IMR-90 (cell line): ENCODE measurements at regions not wholly inside any gene's neighbourhood (a gene's known extent, or its start where the extent isn't known, plus 50 kb on each side); places are given as distances from the start of the nearest gene placed in this dataset.
A peak's percentile ranks its signal among the peaks of the same experiment; 100 is the strongest.

Source experiments
- ATAC-seq: fragments of 200-7000 bp; cut with Tn5 transposase; 2 replicates; pipeline ENCODE4 v1.9.1; 2020; ENCODE audit warnings: low read depth, mild to moderate bottlenecking, moderate library complexity
- BruUV-seq: library from RNA; stranded (reverse); fragments of 400-500 nt; replicated peaks from 2 replicates; lab custom pipeline; 2021; lab: Mats Ljungman, UMichigan
- CTCF ChIA-PET: fragments of 300-600 bp; formaldehyde crosslinking; extraction: SDS; loops from one replicate; lab custom pipeline; 2021; ENCODE audit warnings: antibody characterized with exemption; lab: Yijun Ruan, JAX
- POLR2A ChIA-PET: fragments of 300-600 bp; sonication (Branson Sonifier 250); formaldehyde crosslinking; loops from one replicate; lab custom pipeline; 2022; ENCODE audit warnings: antibody characterized with exemption; ENCODE audit not compliant: unreplicated experiment; lab: Charles Lee
- DNase-seq: peaks from one replicate; pipeline ENCODE4 v3.0.0; 2013
- H2AFZ ChIP-seq: replicated peaks from 2 replicates; pipeline ENCODE3; 2013; ENCODE audit warnings: low read length, mild to moderate bottlenecking; ENCODE audit not compliant: poor library complexity
- H2AK5ac ChIP-seq: 2 replicates; pipeline ENCODE4 v1.6.1; 2013; ENCODE audit warnings: low read depth, low read length, inconsistent platforms
- H2AK9ac ChIP-seq: replicated peaks from 2 replicates; pipeline ENCODE3; 2013; ENCODE audit warnings: mild to moderate bottlenecking, low read depth, low read length, moderate library complexity; ENCODE audit not compliant: poor library complexity
- H2BK120ac ChIP-seq: 2 replicates; pipeline ENCODE4 v1.6.1; 2013; ENCODE audit warnings: low read depth, low read length, inconsistent platforms
- H2BK15ac ChIP-seq: 3 replicates; pipeline ENCODE4 v1.6.1; 2013; ENCODE audit warnings: low read depth, low read length, inconsistent platforms
- H2BK20ac ChIP-seq: 2 replicates; pipeline ENCODE4 v1.6.1; 2013; ENCODE audit warnings: low read depth, mild to moderate bottlenecking, inconsistent platforms, low read length, moderate library complexity
- H2BK5ac ChIP-seq: 2 replicates; pipeline ENCODE4 v1.6.1; 2013; ENCODE audit warnings: mild to moderate bottlenecking, low read depth, low read length, inconsistent platforms; ENCODE audit not compliant: poor library complexity, severe bottlenecking
- H3K14ac ChIP-seq: replicated peaks from 2 replicates; pipeline ENCODE4 v1.6.1; 2013; ENCODE audit warnings: low read depth, low read length, inconsistent platforms
- H3K18ac ChIP-seq: 2 replicates; pipeline ENCODE4 v1.6.1; 2013; ENCODE audit warnings: low read depth, low read length, control low read depth
- H3K23ac ChIP-seq: 2 replicates; pipeline ENCODE4 v1.6.1; 2013; ENCODE audit warnings: low read depth, low read length, inconsistent platforms
- H3K27ac ChIP-seq: 2 replicates; pipeline ENCODE4 v1.5.1; 2013; ENCODE audit warnings: mild to moderate bottlenecking, control low read depth, low read length; ENCODE audit not compliant: insufficient read depth
- H3K27me3 ChIP-seq: 2 replicates; pipeline ENCODE4 v1.6.1; 2013; ENCODE audit warnings: low read length; ENCODE audit not compliant: control insufficient read depth, insufficient read depth
- H3K36me3 ChIP-seq: 2 replicates; pipeline ENCODE4 v1.6.1; 2013; ENCODE audit warnings: low read length, mixed read lengths; ENCODE audit not compliant: control insufficient read depth, insufficient read depth
- H3K4ac ChIP-seq: 2 replicates; pipeline ENCODE4 v1.6.1; 2013; ENCODE audit warnings: low read depth, low read length, inconsistent platforms
- H3K4me1 ChIP-seq: 2 replicates; pipeline ENCODE4 v1.6.1; 2013; ENCODE audit warnings: low read length, mixed read lengths; ENCODE audit not compliant: control insufficient read depth, insufficient read depth
- H3K4me2 ChIP-seq: 2 replicates; pipeline ENCODE4 v1.6.1; 2013; ENCODE audit warnings: low read depth, mild to moderate bottlenecking, control low read depth, low read length, moderate library complexity
- H3K4me3 ChIP-seq: 2 replicates; pipeline ENCODE4 v1.5.1; 2013; ENCODE audit warnings: low read depth, mild to moderate bottlenecking, control low read depth, low read length, moderate library complexity; ENCODE audit not compliant: insufficient read depth
- H3K56ac ChIP-seq: 2 replicates; pipeline ENCODE4 v1.6.1; 2013; ENCODE audit warnings: low read length, inconsistent platforms; ENCODE audit not compliant: insufficient read depth; ENCODE audit errors: extremely low read depth
- H3K79me1 ChIP-seq, 2 experiments: 2 replicates each; pipeline ENCODE4 v1.6.1; 2013; ENCODE audit warnings: low read length in 2 of 2, inconsistent platforms in 1 of 2, low read depth in 1 of 2
- H3K9ac ChIP-seq: 2 replicates; pipeline ENCODE4 v1.6.1; 2013; ENCODE audit warnings: low read depth, low read length, control low read depth
- H3K9me1 ChIP-seq: 2 replicates; pipeline ENCODE4 v1.6.1; 2013; ENCODE audit warnings: low read length, inconsistent platforms; ENCODE audit not compliant: insufficient read depth
- H3K9me3 ChIP-seq: 2 replicates; pipeline ENCODE4 v1.6.1; 2013; ENCODE audit warnings: low read length; ENCODE audit not compliant: control insufficient read depth, insufficient read depth
- H4K20me1 ChIP-seq: 2 replicates; pipeline ENCODE4 v1.6.1; 2013; ENCODE audit warnings: low read length, inconsistent platforms; ENCODE audit not compliant: insufficient read depth
- H4K5ac ChIP-seq: 2 replicates; pipeline ENCODE4 v1.6.1; 2013; ENCODE audit warnings: mild to moderate bottlenecking, low read depth, low read length, control low read depth
- H4K8ac ChIP-seq, 2 experiments: 2 replicates each; pipeline ENCODE4 v1.6.1; 2013; ENCODE audit warnings: low read depth in 2 of 2, low read length in 2 of 2, control low read depth in 1 of 2, inconsistent platforms in 1 of 2
- H4K91ac ChIP-seq: 2 replicates; pipeline ENCODE4 v1.6.1; 2013; ENCODE audit warnings: low read depth, low read length, inconsistent platforms; ENCODE audit not compliant: insufficient read depth
- BHLHE40 ChIP-seq: fragments of 150-350 bp; IDR thresholded peaks from 2 replicates; pipeline ENCODE4 v1.6.1; 2016; ENCODE audit warnings: mild to moderate bottlenecking, low read depth, low read length
- CEBPB ChIP-seq: IDR thresholded peaks from 2 replicates; pipeline ENCODE4 v1.6.1; 2012; ENCODE audit warnings: low read depth, low read length, improper control_type of control experiment
- CHD1 ChIP-seq: IDR thresholded peaks from 2 replicates; pipeline ENCODE4 v1.6.1; 2012; ENCODE audit warnings: low read depth, low read length, improper control_type of control experiment
- FOS ChIP-seq: fragments of 150-350 bp; IDR thresholded peaks from 2 replicates; pipeline ENCODE4 v1.6.1; 2016; ENCODE audit warnings: low read depth, low read length
- MAZ ChIP-seq: IDR thresholded peaks from 2 replicates; pipeline ENCODE4 v1.6.1; 2012; ENCODE audit warnings: low read depth, mild to moderate bottlenecking, low read length, improper control_type of control experiment, moderate library complexity, borderline replicate concordance
- MXI1 ChIP-seq: IDR thresholded peaks from 2 replicates; pipeline ENCODE4 v1.6.1; 2012; ENCODE audit warnings: low read depth, mild to moderate bottlenecking, low read length, moderate library complexity, borderline replicate concordance
- NFE2L2 ChIP-seq: fragments of 150-350 bp; IDR thresholded peaks from 2 replicates; pipeline ENCODE4 v1.6.1; 2016; ENCODE audit warnings: low read depth, mild to moderate bottlenecking, low read length
- POLR2A ChIP-seq: IDR thresholded peaks from 2 replicates; pipeline ENCODE4 v1.6.1; 2012; ENCODE audit warnings: mild to moderate bottlenecking, low read depth, low read length
- RAD21 ChIP-seq: IDR thresholded peaks from 2 replicates; pipeline ENCODE4 v1.6.1; 2012; ENCODE audit warnings: low read length, improper control_type of control experiment
- RCOR1 ChIP-seq: IDR thresholded peaks from 2 replicates; pipeline ENCODE4 v1.6.1; 2012; ENCODE audit warnings: mild to moderate bottlenecking, low read length, improper control_type of control experiment; ENCODE audit not compliant: insufficient replicate concordance
- RFX5 ChIP-seq: IDR thresholded peaks from 2 replicates; pipeline ENCODE4 v1.8.0; 2012; ENCODE audit warnings: low read depth, mild to moderate bottlenecking, low read length, moderate library complexity
- SMC3 ChIP-seq: fragments of 150-350 bp; IDR thresholded peaks from 2 replicates; pipeline ENCODE4 v1.6.1; 2016; ENCODE audit warnings: low read depth, mild to moderate bottlenecking, antibody characterized with exemption, low read length, moderate library complexity
- WGBS, 2 experiments: methylation state at CpG; one replicate each; pipeline versions ENCODE4 v1.1.5 to v1.1.7; 2013; ENCODE audit warnings: missing lambda C conversion rate in 2 of 2; ENCODE audit not compliant: insufficient read length in 1 of 2; ENCODE audit errors: extremely low coverage in 2 of 2; 5-methylcytosine and 5-hydroxymethylcytosine counted together
- dilution Hi-C: fragments of 300-500 bp; cut with HindIII; formaldehyde crosslinking; loops from one replicate; pipeline ENCODE4 v1.14.3; 2018; ENCODE audit warnings: low sequenced_read_pairs; ENCODE audit not compliant: unreplicated experiment
- in situ Hi-C: fragments of 300-500 bp; cut with MboI; formaldehyde crosslinking; loops from 3 replicates; pipeline ENCODE4 v1.14.3; 2019; ENCODE audit warnings: low sequenced_read_pairs, inconsistent platforms, mixed read lengths
- intact Hi-C: fragments of 100-400 bp; cut with micrococcal nuclease; formaldehyde crosslinking; loops from 2 replicates; pipeline ENCODE4 v1.10.0; 2022
- TF ChIP-seq, protein P1 (sequence below): fragments of 150-350 bp; IDR thresholded peaks from 2 replicates; pipeline ENCODE4 v1.6.1; 2016; ENCODE audit warnings: low read depth, mild to moderate bottlenecking, low read length, moderate library complexity, borderline replicate concordance
- TF ChIP-seq, protein P2 (sequence below): conservative IDR thresholded peaks from 2 replicates; pipeline ENCODE4 v1.5.1; 2012; ENCODE audit warnings: mild to moderate bottlenecking, low read depth, low read length, improper control_type of control experiment
- TF ChIP-seq, protein P3 (sequence below): fragments of 150-350 bp; IDR thresholded peaks from 2 replicates; pipeline ENCODE4 v1.6.1; 2017; ENCODE audit warnings: mild to moderate bottlenecking, antibody characterized with exemption, low read length, low read depth

DNA sequence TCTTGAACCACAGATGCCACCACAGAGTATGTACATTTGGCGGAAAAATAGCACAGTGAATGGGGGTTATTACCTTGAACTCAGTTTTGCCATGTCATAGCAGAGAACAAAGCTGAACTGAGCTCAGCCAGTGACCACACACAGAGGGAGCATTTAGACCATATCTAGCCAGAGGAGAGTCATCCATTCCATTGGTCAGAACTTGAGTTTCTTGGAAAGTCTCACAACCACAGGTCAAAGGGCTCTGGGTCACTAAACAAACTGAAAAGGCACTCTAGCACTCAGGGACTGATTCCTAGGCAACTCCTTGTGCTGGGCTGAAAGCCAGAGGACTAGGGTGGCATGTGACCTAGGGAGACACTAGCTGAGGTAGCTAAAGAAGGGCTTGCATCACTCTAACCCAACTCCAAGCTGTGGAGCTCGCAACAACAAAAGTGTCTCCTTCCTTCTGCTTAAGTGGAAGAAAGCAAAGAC lies 239.7 kb upstream of the SEMA3D start:
- Histone ChIP-seq H3K36me3 (no peaks in the 10 kb centered on the region), H3K9ac (no peak overlapping the region), H4K20me1 (no peaks in the 10 kb centered on the region), H3K9me3 (no peaks in the 10 kb centered on the region), H2BK120ac (no peak overlapping the region), H3K18ac (no peak overlapping the region), H3K14ac (no peak overlapping the region), H2BK5ac (no peak overlapping the region), H2BK20ac (no peak overlapping the region), H2AFZ (no peak overlapping the region), H2AK5ac (no peak overlapping the region), H4K91ac (no peak overlapping the region), H4K8ac (no peak overlapping the region), H3K56ac (no peak overlapping the region), H3K4me3 (no peak overlapping the region), H3K4me1 (no peaks in the 10 kb centered on the region), H3K4ac (no peak overlapping the region), H2AK9ac (no peak overlapping the region), H3K23ac (no peak overlapping the region), H4K5ac (no peak overlapping the region), H3K9me1 (no peaks in the 10 kb centered on the region), H3K4me2 (no peak overlapping the region), H3K79me1 (no peaks in the 10 kb centered on the region), H3K27ac (no peak overlapping the region), H3K27me3 (no peaks in the 10 kb centered on the region), H2BK15ac (no peak overlapping the region)
- dilution Hi-C loops = no loop called here
- ChIA-PET CTCF (interaction anchor here (0.7 kb wide), 1 partner anchor 34 kb away, joined by 3 read pairs; no protein-coding TSS in a partner anchor), POLR2A (no interaction called here)
- DNase-seq (peak; percentile 29), ATAC-seq (peak; percentile 79)
- BruUV-seq = no TSS peak
- in situ Hi-C loops = no loop called here
- TF ChIP-seq CHD1 = no peak
- TF ChIP-seq, protein P1, sequence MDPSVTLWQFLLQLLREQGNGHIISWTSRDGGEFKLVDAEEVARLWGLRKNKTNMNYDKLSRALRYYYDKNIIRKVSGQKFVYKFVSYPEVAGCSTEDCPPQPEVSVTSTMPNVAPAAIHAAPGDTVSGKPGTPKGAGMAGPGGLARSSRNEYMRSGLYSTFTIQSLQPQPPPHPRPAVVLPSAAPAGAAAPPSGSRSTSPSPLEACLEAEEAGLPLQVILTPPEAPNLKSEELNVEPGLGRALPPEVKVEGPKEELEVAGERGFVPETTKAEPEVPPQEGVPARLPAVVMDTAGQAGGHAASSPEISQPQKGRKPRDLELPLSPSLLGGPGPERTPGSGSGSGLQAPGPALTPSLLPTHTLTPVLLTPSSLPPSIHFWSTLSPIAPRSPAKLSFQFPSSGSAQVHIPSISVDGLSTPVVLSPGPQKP = no peak
- no peak for TF ChIP-seq MAZ
- TF ChIP-seq FOS = no peak
- TF ChIP-seq, protein P2, sequence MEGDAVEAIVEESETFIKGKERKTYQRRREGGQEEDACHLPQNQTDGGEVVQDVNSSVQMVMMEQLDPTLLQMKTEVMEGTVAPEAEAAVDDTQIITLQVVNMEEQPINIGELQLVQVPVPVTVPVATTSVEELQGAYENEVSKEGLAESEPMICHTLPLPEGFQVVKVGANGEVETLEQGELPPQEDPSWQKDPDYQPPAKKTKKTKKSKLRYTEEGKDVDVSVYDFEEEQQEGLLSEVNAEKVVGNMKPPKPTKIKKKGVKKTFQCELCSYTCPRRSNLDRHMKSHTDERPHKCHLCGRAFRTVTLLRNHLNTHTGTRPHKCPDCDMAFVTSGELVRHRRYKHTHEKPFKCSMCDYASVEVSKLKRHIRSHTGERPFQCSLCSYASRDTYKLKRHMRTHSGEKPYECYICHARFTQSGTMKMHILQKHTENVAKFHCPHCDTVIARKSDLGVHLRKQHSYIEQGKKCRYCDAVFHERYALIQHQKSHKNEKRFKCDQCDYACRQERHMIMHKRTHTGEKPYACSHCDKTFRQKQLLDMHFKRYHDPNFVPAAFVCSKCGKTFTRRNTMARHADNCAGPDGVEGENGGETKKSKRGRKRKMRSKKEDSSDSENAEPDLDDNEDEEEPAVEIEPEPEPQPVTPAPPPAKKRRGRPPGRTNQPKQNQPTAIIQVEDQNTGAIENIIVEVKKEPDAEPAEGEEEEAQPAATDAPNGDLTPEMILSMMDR = no peak
- no peak for TF ChIP-seq RCOR1
- TF ChIP-seq SMC3 = no peak
- TF ChIP-seq, protein P3, sequence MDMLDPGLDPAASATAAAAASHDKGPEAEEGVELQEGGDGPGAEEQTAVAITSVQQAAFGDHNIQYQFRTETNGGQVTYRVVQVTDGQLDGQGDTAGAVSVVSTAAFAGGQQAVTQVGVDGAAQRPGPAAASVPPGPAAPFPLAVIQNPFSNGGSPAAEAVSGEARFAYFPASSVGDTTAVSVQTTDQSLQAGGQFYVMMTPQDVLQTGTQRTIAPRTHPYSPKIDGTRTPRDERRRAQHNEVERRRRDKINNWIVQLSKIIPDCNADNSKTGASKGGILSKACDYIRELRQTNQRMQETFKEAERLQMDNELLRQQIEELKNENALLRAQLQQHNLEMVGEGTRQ = no peak
- TF ChIP-seq RFX5 = no peak
- no peak for TF ChIP-seq MXI1
- TF ChIP-seq RAD21 = no peak
- TF ChIP-seq POLR2A = no peak
- TF ChIP-seq BHLHE40 = no peak
- no peak for TF ChIP-seq NFE2L2
- TF ChIP-seq CEBPB = no peak
- WGBS, 2 experiments = no CpG with 5 or more reads among the region's 2 CpGs
- intact Hi-C loops = no loop called here
